ENCODE measurements at regions not wholly inside any gene's neighbourhood (a gene's known extent, or its start where the extent isn't known, plus 50 kb on each side); places are given as distances from the start of the nearest gene placed in this dataset.

- Histone ChIP-seq H3K36me3 (ENCODE audit: control insufficient read depth, insufficient read depth, low read length) (no peaks in the 10 kb centered on the region), H3K27me3 (ENCODE audit: control insufficient read depth, insufficient read depth, low read length) (no peaks in the 10 kb centered on the region), H3K4me3 (replicated peaks in 1 of 4; ENCODE audit: control extremely low read depth in 1 of 4, insufficient read depth in 1 of 4, low read depth in 3 of 4, low read length in 4 of 4) (no peak overlapping the region), H2AFZ (ENCODE audit: low read length) (no peak overlapping the region), H3K79me2 (ENCODE audit: control insufficient read depth, insufficient read depth, low read length) (no peaks in the 10 kb centered on the region), H4K20me1 (ENCODE audit: control insufficient read depth, extremely low read depth, insufficient read depth, low read length) (no peaks in the 10 kb centered on the region), H3K4me2 (ENCODE audit: extremely low read depth, insufficient read depth, low read length) (no peak overlapping the region), H3K9me3 (ENCODE audit: control insufficient read depth, insufficient read depth, low read depth, low read length) (no peaks in the 10 kb centered on the region), H3K27ac (ENCODE audit: insufficient read depth, low read length) (no peak overlapping the region), H3K9ac (ENCODE audit: insufficient read depth, low read length) (no peak overlapping the region), H3K4me1 (ENCODE audit: control insufficient read depth, extremely low read depth, insufficient read depth, low read length) (no peaks in the 10 kb centered on the region)
- TF ChIP-seq EZH2 (IDR thresholded peaks at IDR 0.05; ENCODE audit: low read length, missing control alignments), result no peak
- TF ChIP-seq, protein P1, sequence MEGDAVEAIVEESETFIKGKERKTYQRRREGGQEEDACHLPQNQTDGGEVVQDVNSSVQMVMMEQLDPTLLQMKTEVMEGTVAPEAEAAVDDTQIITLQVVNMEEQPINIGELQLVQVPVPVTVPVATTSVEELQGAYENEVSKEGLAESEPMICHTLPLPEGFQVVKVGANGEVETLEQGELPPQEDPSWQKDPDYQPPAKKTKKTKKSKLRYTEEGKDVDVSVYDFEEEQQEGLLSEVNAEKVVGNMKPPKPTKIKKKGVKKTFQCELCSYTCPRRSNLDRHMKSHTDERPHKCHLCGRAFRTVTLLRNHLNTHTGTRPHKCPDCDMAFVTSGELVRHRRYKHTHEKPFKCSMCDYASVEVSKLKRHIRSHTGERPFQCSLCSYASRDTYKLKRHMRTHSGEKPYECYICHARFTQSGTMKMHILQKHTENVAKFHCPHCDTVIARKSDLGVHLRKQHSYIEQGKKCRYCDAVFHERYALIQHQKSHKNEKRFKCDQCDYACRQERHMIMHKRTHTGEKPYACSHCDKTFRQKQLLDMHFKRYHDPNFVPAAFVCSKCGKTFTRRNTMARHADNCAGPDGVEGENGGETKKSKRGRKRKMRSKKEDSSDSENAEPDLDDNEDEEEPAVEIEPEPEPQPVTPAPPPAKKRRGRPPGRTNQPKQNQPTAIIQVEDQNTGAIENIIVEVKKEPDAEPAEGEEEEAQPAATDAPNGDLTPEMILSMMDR (conservative IDR thresholded peaks at IDR 0.05 in 1 of 2, IDR thresholded peaks at IDR 0.05 in 1 of 2; ENCODE audit: low read depth in 1 of 2, low read length in 2 of 2), result no peak
- DNase-seq (ENCODE audit: low read depth in 2 of 2), result no peak
Observed at GRCh38 chr11:116301141-116301540, 471.6 kb downstream of the BUD13 start.

DNA sequence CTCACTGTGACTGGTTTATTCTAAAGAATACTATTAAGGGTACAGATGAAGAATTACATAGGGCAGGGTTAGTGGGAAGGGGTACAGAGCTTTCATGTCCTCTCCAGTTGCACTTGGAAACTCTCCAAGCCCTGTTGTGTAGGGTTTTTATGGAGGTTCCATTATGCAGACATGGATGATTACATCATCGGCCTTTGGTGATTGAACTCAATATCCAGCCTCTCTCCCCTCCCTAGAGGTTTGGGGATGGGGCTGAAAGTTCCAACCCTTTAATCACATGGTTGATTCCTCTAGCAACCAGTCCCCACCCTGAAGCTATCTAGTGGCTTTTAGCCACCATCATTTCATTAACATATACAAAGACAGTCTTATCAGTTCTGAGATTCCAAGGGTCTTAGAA lies 472.6 kb downstream of the BUD13 start:
- Histone ChIP-seq H3K4me3 (replicated peaks in 1 of 4; ENCODE audit: control extremely low read depth in 1 of 4, insufficient read depth in 1 of 4, low read depth in 3 of 4, low read length in 4 of 4) (no peak overlapping the region), H3K9me3 (ENCODE audit: control insufficient read depth, insufficient read depth, low read depth, low read length) (no peaks in the 10 kb centered on the region), H3K4me2 (ENCODE audit: extremely low read depth, insufficient read depth, low read length) (no peak overlapping the region), H4K20me1 (ENCODE audit: control insufficient read depth, extremely low read depth, insufficient read depth, low read length) (no peaks in the 10 kb centered on the region), H3K4me1 (ENCODE audit: control insufficient read depth, extremely low read depth, insufficient read depth, low read length) (no peaks in the 10 kb centered on the region), H3K9ac (ENCODE audit: insufficient read depth, low read length) (no peak overlapping the region), H3K79me2 (ENCODE audit: control insufficient read depth, insufficient read depth, low read length) (no peaks in the 10 kb centered on the region), H3K27me3 (ENCODE audit: control insufficient read depth, insufficient read depth, low read length) (no peaks in the 10 kb centered on the region), H3K27ac (ENCODE audit: insufficient read depth, low read length) (no peak overlapping the region), H2AFZ (ENCODE audit: low read length) (no peak overlapping the region), H3K36me3 (ENCODE audit: control insufficient read depth, insufficient read depth, low read length) (no peaks in the 10 kb centered on the region)
- TF ChIP-seq, protein P1 (conservative IDR thresholded peaks at IDR 0.05 in 1 of 2, IDR thresholded peaks at IDR 0.05 in 1 of 2; ENCODE audit: low read depth in 1 of 2, low read length in 2 of 2), result no peak
- TF ChIP-seq EZH2 (IDR thresholded peaks at IDR 0.05; ENCODE audit: low read length, missing control alignments), result no peak
- no peak for DNase-seq (ENCODE audit: low read depth in 2 of 2)

DNA sequence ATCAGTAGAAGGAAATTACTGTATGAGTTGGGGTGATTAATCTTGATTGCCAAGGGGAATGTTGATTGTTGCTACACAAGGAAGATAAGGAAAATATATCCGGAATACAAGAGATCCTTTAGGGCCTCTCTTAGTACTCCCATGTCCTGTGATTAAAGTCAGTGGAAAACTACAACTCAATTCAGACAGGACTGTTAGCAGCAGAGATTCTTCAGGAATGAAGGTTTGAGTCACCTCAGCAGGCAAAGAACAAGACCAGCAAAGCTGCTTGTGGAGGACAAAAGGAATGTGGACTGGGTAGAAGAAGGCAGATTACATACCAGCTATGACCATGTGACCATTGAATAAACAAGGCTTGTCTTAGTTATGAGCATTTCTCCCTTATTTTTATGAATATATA lies 478.2 kb downstream of the BUD13 start:
- H3K4me2 ChIP-seq (ENCODE audit: extremely low read depth, insufficient read depth, low read length), result no peak overlapping the region
- no peaks in the 10 kb centered on the region for H3K9me3 ChIP-seq (ENCODE audit: control insufficient read depth, insufficient read depth, low read depth, low read length)
- no peak overlapping the region for H3K9ac ChIP-seq (ENCODE audit: insufficient read depth, low read length)
- H3K4me1 ChIP-seq (ENCODE audit: control insufficient read depth, extremely low read depth, insufficient read depth, low read length), result no peaks in the 10 kb centered on the region
- no peak for TF ChIP-seq EZH2 (IDR thresholded peaks at IDR 0.05; ENCODE audit: low read length, missing control alignments)
- TF ChIP-seq, protein P1 (conservative IDR thresholded peaks at IDR 0.05 in 1 of 2, IDR thresholded peaks at IDR 0.05 in 1 of 2; ENCODE audit: low read depth in 1 of 2, low read length in 2 of 2), result no peak
- H3K27ac ChIP-seq (ENCODE audit: insufficient read depth, low read length), result no peak overlapping the region
- H3K4me3 ChIP-seq (replicated peaks in 1 of 4; ENCODE audit: control extremely low read depth in 1 of 4, insufficient read depth in 1 of 4, low read depth in 3 of 4, low read length in 4 of 4), result no peak overlapping the region
- H3K36me3 ChIP-seq (ENCODE audit: control insufficient read depth, insufficient read depth, low read length), result no peaks in the 10 kb centered on the region
- no peaks in the 10 kb centered on the region for H4K20me1 ChIP-seq (ENCODE audit: control insufficient read depth, extremely low read depth, insufficient read depth, low read length)
- no peaks in the 10 kb centered on the region for H3K27me3 ChIP-seq (ENCODE audit: control insufficient read depth, insufficient read depth, low read length)
- H2AFZ ChIP-seq (ENCODE audit: low read length), result no peak overlapping the region
- no peaks in the 10 kb centered on the region for H3K79me2 ChIP-seq (ENCODE audit: control insufficient read depth, insufficient read depth, low read length)
- DNase-seq (ENCODE audit: low read depth in 2 of 2), result peak in 1 of 2 donors; percentile 80
